Keratinocyte (primary cell): ENCODE measurements at regions not wholly inside any gene's neighbourhood (a gene's known extent, or its start where the extent isn't known, plus 50 kb on each side); places are given as distances from the start of the nearest gene placed in this dataset.
A peak's percentile ranks its signal among the peaks of the same experiment; 100 is the strongest.

ENCODE experiments used
- DNase-seq: peaks from one replicate; pipeline ENCODE4 v3.0.0-alpha.2; 2011; ENCODE audit warnings: low read depth, missing footprints, low spot score
- FAIRE-seq: peaks from 2 replicates; lab custom pipeline; 2011; peaks lifted over from hg19 to GRCh38; lab: Jason Lieb, UNC
- H2AFZ ChIP-seq: 2 replicates; pipeline ENCODE4 v1.6.0; 2012; ENCODE audit warnings: low read length, control low read depth, inconsistent platforms; ENCODE audit not compliant: control insufficient read depth
- H3K27ac ChIP-seq: 2 replicates; pipeline ENCODE4 v1.5.1; 2011; ENCODE audit warnings: low read length; ENCODE audit not compliant: control insufficient read depth, insufficient read depth
- H3K27me3 ChIP-seq: 3 replicates; pipeline ENCODE4 v1.6.0; 2011; ENCODE audit warnings: low read length; ENCODE audit not compliant: control insufficient read depth, insufficient read depth; ENCODE audit errors: extremely low read depth
- H3K36me3 ChIP-seq, 2 experiments: 2 replicates in 1 of 2; 3 replicates in 1 of 2; pipeline ENCODE4 v1.5.1; 2011; ENCODE audit warnings: low read length in 2 of 2, mild to moderate bottlenecking in 1 of 2; ENCODE audit not compliant: control insufficient read depth in 2 of 2, insufficient read depth in 2 of 2; ENCODE audit errors: extremely low read depth in 1 of 2
- H3K4me1 ChIP-seq: 3 replicates; pipeline ENCODE4 v1.5.1; 2011; ENCODE audit warnings: low read length; ENCODE audit not compliant: control insufficient read depth, insufficient read depth; ENCODE audit errors: extremely low read depth
- H3K4me2 ChIP-seq: 3 replicates; pipeline ENCODE4 v1.6.0; 2011; ENCODE audit warnings: low read depth, low read length; ENCODE audit not compliant: control insufficient read depth, insufficient read depth; ENCODE audit errors: extremely low read depth
- H3K4me3 ChIP-seq, 3 experiments: fragments of 200-600 bp in 1 of 3; sonication (generic) in 1 of 3; 2 replicates in 2 of 3; 3 replicates in 1 of 3; pipeline ENCODE4 v1.5.1; 2011 to 2016; ENCODE audit warnings: low read length in 3 of 3, mild to moderate bottlenecking in 3 of 3, control low read depth in 2 of 3, inconsistent platforms in 1 of 3, low read depth in 1 of 3, mixed read lengths in 1 of 3, mixed run types in 1 of 3, moderate library complexity in 1 of 3; ENCODE audit not compliant: control insufficient read depth in 2 of 3, insufficient read depth in 2 of 3; ENCODE audit errors: extremely low read depth in 1 of 3
- H3K79me2 ChIP-seq: 2 replicates; pipeline ENCODE4 v1.6.0; 2012; ENCODE audit warnings: low read length; ENCODE audit not compliant: control insufficient read depth, insufficient read depth
- H3K9ac ChIP-seq: 3 replicates; pipeline ENCODE4 v1.6.0; 2011; ENCODE audit warnings: low read length; ENCODE audit not compliant: control insufficient read depth, insufficient read depth; ENCODE audit errors: extremely low read depth
- H3K9me1 ChIP-seq: 3 replicates; pipeline ENCODE4 v1.6.0; 2011; ENCODE audit warnings: low read length; ENCODE audit not compliant: control insufficient read depth, insufficient read depth; ENCODE audit errors: extremely low read depth
- H3K9me3 ChIP-seq: 2 replicates; pipeline ENCODE4 v1.5.1; 2012; ENCODE audit warnings: low read depth, low read length; ENCODE audit not compliant: control insufficient read depth
- H4K20me1 ChIP-seq: 3 replicates; pipeline ENCODE4 v1.6.0; 2011; ENCODE audit warnings: low read length; ENCODE audit not compliant: control insufficient read depth, insufficient read depth; ENCODE audit errors: extremely low read depth
- EZH2 ChIP-seq: IDR thresholded peaks from one replicate; pipeline ENCODE4 v1.6.1; 2012; ENCODE audit warnings: inconsistent platforms, mild to moderate bottlenecking, low read length, moderate library complexity
- dilution Hi-C: fragments of 300-500 bp; cut with MboI; formaldehyde crosslinking; loops from one replicate; pipeline ENCODE4 v1.7.0; 2020; ENCODE audit warnings: low sequenced_read_pairs; ENCODE audit not compliant: extremely low pct_ligation_motif_present
- TF ChIP-seq, protein P1 (sequence below), 3 experiments: IDR thresholded peaks in 1 of 3; conservative IDR thresholded peaks in 1 of 3; optimal IDR thresholded peaks in 1 of 3; 2 replicates in 2 of 3; 3 replicates in 1 of 3; pipeline versions ENCODE3 to v1.5.1; 2011; ENCODE audit warnings: low read length in 3 of 3, mild to moderate bottlenecking in 3 of 3, moderate library complexity in 2 of 3, control low read depth in 1 of 3, inconsistent platforms in 1 of 3; ENCODE audit not compliant: insufficient read depth in 2 of 3; ENCODE audit errors: extremely low read depth in 1 of 3

DNA sequence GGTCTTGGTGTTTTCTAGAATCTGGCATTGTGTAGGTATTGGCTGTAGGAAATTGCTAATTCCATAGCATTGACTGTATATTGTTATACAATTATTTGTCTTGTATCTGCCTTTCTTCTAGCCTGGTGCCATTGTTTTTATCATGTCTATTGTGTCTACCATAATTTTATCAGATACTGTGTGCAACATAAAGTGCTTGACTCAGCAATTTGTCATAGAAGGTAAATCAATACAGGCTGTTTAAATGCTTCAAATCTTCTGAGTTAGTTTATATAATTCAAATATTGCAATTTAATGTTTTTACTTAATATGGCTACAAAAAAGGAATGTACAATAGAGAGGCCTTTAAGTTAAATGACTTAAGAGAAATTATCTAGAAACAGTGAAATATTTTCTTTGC is 263.3 kb upstream of the UGT8 start:
- no peaks in the 10 kb centered on the region for H3K4me1 ChIP-seq
- H4K20me1 ChIP-seq: no peaks in the 10 kb centered on the region
- H3K79me2 ChIP-seq: no peaks in the 10 kb centered on the region
- DNase-seq: no peak
- TF ChIP-seq EZH2: no peak
- TF ChIP-seq, protein P1, sequence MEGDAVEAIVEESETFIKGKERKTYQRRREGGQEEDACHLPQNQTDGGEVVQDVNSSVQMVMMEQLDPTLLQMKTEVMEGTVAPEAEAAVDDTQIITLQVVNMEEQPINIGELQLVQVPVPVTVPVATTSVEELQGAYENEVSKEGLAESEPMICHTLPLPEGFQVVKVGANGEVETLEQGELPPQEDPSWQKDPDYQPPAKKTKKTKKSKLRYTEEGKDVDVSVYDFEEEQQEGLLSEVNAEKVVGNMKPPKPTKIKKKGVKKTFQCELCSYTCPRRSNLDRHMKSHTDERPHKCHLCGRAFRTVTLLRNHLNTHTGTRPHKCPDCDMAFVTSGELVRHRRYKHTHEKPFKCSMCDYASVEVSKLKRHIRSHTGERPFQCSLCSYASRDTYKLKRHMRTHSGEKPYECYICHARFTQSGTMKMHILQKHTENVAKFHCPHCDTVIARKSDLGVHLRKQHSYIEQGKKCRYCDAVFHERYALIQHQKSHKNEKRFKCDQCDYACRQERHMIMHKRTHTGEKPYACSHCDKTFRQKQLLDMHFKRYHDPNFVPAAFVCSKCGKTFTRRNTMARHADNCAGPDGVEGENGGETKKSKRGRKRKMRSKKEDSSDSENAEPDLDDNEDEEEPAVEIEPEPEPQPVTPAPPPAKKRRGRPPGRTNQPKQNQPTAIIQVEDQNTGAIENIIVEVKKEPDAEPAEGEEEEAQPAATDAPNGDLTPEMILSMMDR (optimal IDR thresholded peaks at IDR 0.05 in 1 of 3, IDR thresholded peaks at IDR 0.05 in 1 of 3, conservative IDR thresholded peaks at IDR 0.05 in 1 of 3; ENCODE audit: extremely low read depth in 1 of 3, insufficient read depth in 2 of 3, low read length in 3 of 3): no peak
- dilution Hi-C loops: no loop called here
- no peaks in the 10 kb centered on the region for H3K9me1 ChIP-seq
- H3K4me3 ChIP-seq: no peak overlapping the region
- no peaks in the 10 kb centered on the region for H3K36me3 ChIP-seq
- no peak for FAIRE-seq
- H3K27ac ChIP-seq: no peak overlapping the region
- H2AFZ ChIP-seq: peak overlapping the region; percentile 39
- H3K9ac ChIP-seq: no peak overlapping the region
- H3K9me3 ChIP-seq: no peaks in the 10 kb centered on the region
- no peaks in the 10 kb centered on the region for H3K27me3 ChIP-seq
- H3K4me2 ChIP-seq: no peak overlapping the region

DNA sequence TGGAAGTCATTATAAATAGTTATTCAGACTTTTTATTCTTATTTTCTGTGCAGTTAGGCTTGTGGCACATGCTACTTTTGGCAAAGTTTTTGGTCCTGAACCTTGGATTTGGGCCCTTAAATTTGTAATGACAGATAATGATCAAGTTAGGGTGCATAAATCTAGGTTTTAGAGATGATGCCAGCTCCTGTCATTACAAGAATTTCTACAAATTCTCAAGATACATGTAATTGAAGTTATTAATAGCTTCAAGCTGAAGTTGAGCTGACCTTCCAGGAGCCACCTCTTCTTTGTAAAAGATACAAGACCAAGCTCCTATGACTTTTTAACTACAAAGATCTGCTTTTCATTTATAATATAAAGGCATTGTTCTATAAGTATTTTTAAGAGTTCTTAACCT is 255.6 kb upstream of the UGT8 start:
- Histone ChIP-seq H3K4me3 (no peak overlapping the region), H3K79me2 (no peaks in the 10 kb centered on the region), H2AFZ (no peak overlapping the region), H3K9me1 (no peaks in the 10 kb centered on the region), H3K27me3 (no peaks in the 10 kb centered on the region), H3K9ac (no peak overlapping the region), H3K36me3 (no peaks in the 10 kb centered on the region), H3K4me2 (no peak overlapping the region), H3K27ac (no peak overlapping the region), H4K20me1 (no peaks in the 10 kb centered on the region), H3K4me1 (no peaks in the 10 kb centered on the region), H3K9me3 (no peaks in the 10 kb centered on the region)
- TF ChIP-seq, protein P1 (optimal IDR thresholded peaks at IDR 0.05 in 1 of 3, IDR thresholded peaks at IDR 0.05 in 1 of 3, conservative IDR thresholded peaks at IDR 0.05 in 1 of 3; ENCODE audit: extremely low read depth in 1 of 3, insufficient read depth in 2 of 3, low read length in 3 of 3): no peak
- TF ChIP-seq EZH2: no peak
- DNase-seq (no peak), FAIRE-seq (no peak)
- dilution Hi-C loops: no loop called here
